ENCODE measurements at regions not wholly inside any gene's neighbourhood (a gene's known extent, or its start where the extent isn't known, plus 50 kb on each side); places are given as distances from the start of the nearest gene placed in this dataset.

- TF ChIP-seq CTCF (conservative IDR thresholded peaks at IDR 0.05): no peak
- no peak for TF ChIP-seq EZH2 (IDR thresholded peaks at IDR 0.05; ENCODE audit: low read depth)
These were observed 219.8 kb upstream of the RGS6 start for GRCh38 chr14:71712478-71712877.

Data from PC-9 (cell line).